Stimulated activated naive CD8-positive, alpha-beta T cell treated with anti-CD3 and anti-CD28 coated beads, Interleukin-15, amount 100 ng/mL, for 72 hours (primary cell): ENCODE measurements at regions not wholly inside any gene's neighbourhood (a gene's known extent, or its start where the extent isn't known, plus 50 kb on each side); places are given as distances from the start of the nearest gene placed in this dataset.

Experiments used
- ATAC-seq: fragments of 150-1000 bp; cut with Tn5 transposase; 2 replicates; pipeline ENCODE4 v1.10.0; 2021; ENCODE audit warnings: mild to moderate bottlenecking, moderate library complexity
- DNase-seq, 2 donors: peaks; one replicate each; pipeline ENCODE4 v3.0.0; 2021 to 2022
- H3K27ac Mint-ChIP-seq, 2 donors: one replicate each; pipeline ENCODE4 v1.8.0; 2022; ENCODE audit warnings: mild to moderate bottlenecking in 2 of 2, mixed read lengths in 2 of 2, moderate library complexity in 2 of 2
- H3K27me3 Mint-ChIP-seq: one replicate; pipeline ENCODE4 v1.8.0; 2022; ENCODE audit warnings: mixed read lengths
- H3K4me1 Mint-ChIP-seq: one replicate; pipeline ENCODE4 v1.8.0; 2022; ENCODE audit warnings: mild to moderate bottlenecking, mixed read lengths
- H3K4me3 Mint-ChIP-seq, 2 donors: one replicate each; pipeline ENCODE4 v1.8.0; 2022; ENCODE audit warnings: mild to moderate bottlenecking in 2 of 2, mixed read lengths in 2 of 2, moderate library complexity in 1 of 2
- H3K9me3 Mint-ChIP-seq, 2 donors: one replicate each; pipeline ENCODE4 v1.8.0; 2022; ENCODE audit warnings: mixed read lengths in 2 of 2

DNA sequence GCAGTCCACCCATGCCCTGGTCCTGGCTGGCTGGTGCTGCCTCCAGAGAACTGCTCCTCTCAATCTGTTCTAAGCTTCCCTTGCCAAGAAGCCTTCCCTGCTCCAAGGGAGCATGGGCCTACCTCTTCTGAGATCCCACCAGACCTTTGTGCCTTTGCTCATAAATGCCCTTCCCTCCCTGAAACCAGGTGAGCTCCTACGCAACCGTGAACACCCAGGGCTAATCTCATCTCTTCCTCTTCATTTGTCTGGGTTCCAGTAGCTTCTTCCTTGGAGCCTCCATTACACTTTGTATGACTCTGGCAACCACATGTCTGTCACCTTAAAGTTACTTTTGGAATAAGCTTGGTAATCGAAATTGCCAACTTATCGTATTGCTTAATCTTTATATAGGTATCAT, 270.6 kb downstream of the PBX3 start:
- no peak for ATAC-seq
- DNase-seq: no peak
- H3K27ac Mint-ChIP-seq: no peak overlapping the region
- no peak overlapping the region for H3K4me3 Mint-ChIP-seq
- no peaks in the 10 kb centered on the region for H3K4me1 Mint-ChIP-seq
- no peaks in the 10 kb centered on the region for H3K9me3 Mint-ChIP-seq
- H3K27me3 Mint-ChIP-seq: peaks cover 23% of the 10 kb centered on the region

DNA sequence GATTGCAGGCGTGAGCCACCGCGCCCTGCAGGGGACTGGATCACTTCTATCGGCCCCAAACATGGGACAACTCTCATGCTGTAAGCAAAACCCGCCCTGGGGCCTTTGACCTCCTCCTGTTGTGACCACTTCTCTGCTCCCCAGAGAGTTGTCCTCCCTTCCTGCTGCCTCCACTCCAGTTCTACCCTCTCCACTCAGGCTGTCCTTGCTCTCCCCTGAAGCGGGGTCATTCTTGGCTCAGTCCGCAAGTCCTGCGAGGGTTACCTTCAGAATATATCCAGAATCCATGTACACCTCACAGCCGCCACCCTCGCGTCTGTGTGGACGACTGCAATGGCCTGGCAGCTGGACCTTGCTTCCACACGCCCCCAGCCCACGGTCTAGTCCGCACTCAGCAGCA, 273.7 kb downstream of the PBX3 start:
- ATAC-seq (no peak), DNase-seq (no peak)
- Mint-ChIP-seq H3K4me3 (no peak overlapping the region), H3K27ac (no peak overlapping the region), H3K9me3 (no peaks in the 10 kb centered on the region), H3K4me1 (no peaks in the 10 kb centered on the region), H3K27me3 (peaks cover 9% of the 10 kb centered on the region)

DNA sequence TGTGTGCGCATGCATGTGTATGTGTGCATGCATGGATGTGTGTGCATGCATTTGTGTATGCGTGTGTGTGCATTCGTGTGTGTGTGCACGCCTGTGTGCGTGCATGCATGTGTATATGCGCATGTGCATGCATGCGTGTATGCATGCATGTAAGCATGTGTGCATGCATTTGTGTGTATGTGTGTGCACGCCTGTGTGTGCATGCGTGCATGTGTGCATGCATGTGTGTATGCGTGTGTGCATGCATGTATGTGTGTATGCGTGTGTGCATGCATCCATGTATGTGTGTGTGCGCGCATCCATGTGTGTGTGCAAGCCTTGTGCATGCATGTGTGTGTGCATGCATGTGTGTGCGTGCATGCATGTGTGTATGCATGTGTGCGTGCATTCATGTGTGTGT, 276.8 kb downstream of the PBX3 start:
- H3K4me3 Mint-ChIP-seq: no peak overlapping the region
- no peak for ATAC-seq
- no peak for DNase-seq
- H3K27ac Mint-ChIP-seq: no peak overlapping the region
- no peaks in the 10 kb centered on the region for H3K9me3 Mint-ChIP-seq
- no peaks in the 10 kb centered on the region for H3K4me1 Mint-ChIP-seq
- H3K27me3 Mint-ChIP-seq: peaks cover 9% of the 10 kb centered on the region

DNA sequence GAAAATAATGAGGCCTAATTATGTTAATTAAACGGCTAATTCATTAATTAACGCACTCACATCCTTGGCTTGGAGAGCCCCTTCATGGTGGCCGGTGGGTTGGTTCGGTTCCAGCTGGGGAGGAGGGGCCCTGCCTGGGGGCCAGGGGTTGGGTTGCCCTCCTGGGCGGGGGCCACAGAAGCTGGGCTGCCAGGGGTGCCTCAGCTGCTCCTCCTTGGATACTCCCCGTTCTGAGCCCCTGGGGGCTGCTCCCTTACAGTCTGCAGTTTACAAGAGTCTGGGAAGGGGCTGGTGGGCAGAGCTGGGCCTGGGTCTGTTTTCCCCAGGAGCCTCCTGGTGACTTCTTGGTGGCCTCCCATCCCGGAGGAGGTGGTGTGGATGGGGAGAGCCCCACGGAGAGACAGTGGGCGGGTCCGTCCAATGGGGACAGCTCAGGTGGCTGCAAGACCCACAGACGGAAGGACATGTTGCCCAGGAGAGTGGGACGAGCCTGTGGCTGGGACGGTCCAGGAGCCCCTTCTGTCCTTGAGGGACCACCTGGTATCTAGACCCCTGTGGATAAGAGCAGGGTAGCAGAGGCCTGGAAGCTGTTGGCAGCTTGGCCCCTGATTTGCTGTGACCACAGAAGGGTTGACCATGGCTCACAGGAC, 277.5 kb downstream of the PBX3 start:
- Mint-ChIP-seq H3K4me1 (no peaks in the 10 kb centered on the region), H3K9me3 (no peaks in the 10 kb centered on the region), H3K27ac (no peak overlapping the region), H3K27me3 (peaks cover 9% of the 10 kb centered on the region), H3K4me3 (no peak overlapping the region)
- DNase-seq (no peak), ATAC-seq (no peak)

DNA sequence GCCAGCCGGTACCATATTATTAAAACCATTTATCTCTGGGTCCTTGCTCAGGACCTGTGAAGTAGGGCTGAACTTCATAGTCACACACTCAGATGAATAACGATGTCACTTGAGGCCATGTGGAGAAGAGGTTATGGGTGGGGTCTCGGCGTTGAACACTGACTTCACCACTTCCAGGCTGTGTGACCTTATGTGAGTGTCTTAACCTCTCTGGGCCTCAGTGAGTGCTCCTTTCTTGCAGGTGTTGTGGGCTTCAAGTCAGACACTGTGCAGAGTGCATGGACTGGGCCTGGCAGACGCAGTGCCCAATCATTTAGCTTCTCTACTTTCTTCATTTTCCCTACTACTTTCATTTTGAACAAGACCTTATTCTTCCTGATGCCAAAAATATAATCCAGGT, 278.8 kb downstream of the PBX3 start:
- H3K4me3 Mint-ChIP-seq: no peak overlapping the region
- H3K27ac Mint-ChIP-seq: no peak overlapping the region
- H3K9me3 Mint-ChIP-seq: no peaks in the 10 kb centered on the region
- ATAC-seq: no peak
- H3K27me3 Mint-ChIP-seq: peaks cover 11% of the 10 kb centered on the region
- H3K4me1 Mint-ChIP-seq: no peaks in the 10 kb centered on the region
- no peak for DNase-seq

DNA sequence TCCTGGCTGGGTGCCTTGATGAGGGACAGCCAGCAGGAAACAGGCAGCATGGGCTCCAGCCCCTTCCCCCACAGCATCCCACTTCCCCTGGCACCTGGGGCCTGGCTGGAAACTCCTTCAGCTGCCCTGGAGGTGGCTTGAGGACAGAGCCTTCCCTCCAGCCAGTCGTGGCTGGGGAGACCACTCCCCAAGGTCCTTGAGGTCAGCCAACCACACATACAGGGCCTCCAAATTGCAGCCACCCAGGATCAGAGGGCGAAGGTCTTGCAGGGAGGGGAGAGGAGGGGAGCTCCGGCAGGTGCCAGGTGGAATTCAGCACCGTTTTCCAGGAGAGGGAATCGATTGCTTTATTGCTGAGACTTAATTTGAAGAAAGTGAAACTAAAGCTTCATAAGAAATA, 280.4 kb downstream of the PBX3 start:
- Mint-ChIP-seq H3K9me3 (no peaks in the 10 kb centered on the region), H3K27me3 (peaks cover 16% of the 10 kb centered on the region), H3K4me1 (no peaks in the 10 kb centered on the region), H3K27ac (no peak overlapping the region), H3K4me3 (no peak overlapping the region)
- no peak for ATAC-seq
- DNase-seq: no peak

DNA sequence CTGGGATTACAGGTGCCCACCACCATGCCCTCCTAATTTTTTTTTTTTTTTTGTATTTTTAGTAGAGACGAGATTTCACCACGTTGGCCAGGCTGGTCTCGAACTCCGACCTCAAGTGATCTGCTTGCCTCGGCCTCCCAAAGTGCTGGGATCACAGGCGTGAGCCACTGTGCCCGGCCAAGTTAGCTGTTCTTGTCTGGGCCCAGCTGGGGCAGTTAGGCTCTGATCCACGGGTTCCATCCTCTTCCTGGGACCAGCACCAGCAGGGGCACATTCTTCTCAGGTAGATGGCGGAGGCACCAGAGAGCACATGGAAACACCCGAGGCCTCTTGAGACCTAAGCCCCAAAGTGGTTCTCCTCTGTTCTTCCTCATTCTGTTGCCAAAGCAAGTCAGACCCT, 281.6 kb downstream of the PBX3 start:
- DNase-seq (no peak), ATAC-seq (no peak)
- Mint-ChIP-seq H3K27ac (no peak overlapping the region), H3K4me3 (no peak overlapping the region), H3K9me3 (no peaks in the 10 kb centered on the region), H3K4me1 (no peaks in the 10 kb centered on the region), H3K27me3 (peaks cover 16% of the 10 kb centered on the region)

DNA sequence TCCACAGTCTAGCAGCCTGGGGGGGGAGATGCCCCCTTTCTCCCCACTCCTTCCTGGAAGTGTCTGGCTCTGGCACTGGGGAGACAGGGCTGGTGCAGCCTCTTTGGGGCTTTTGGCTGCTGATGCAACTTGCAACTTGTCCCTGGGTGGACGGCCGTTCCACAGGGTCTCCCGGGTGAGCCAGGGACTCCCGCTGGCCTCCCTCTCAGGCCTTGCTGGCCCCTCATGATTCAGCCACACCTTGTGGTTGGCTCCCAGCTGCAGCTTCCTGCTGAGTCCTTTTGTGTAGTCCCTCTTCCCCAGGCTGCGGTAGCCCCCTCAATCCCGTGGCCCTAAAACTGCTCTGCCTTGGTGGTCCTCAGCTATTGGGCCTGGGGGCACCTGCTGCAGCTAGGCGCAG, 283.5 kb downstream of the PBX3 start:
- Mint-ChIP-seq H3K27me3 (peaks cover 36% of the 10 kb centered on the region), H3K9me3 (no peaks in the 10 kb centered on the region), H3K4me3 (no peak overlapping the region), H3K27ac (no peak overlapping the region), H3K4me1 (no peaks in the 10 kb centered on the region)
- ATAC-seq (no peak), DNase-seq (no peak)

DNA sequence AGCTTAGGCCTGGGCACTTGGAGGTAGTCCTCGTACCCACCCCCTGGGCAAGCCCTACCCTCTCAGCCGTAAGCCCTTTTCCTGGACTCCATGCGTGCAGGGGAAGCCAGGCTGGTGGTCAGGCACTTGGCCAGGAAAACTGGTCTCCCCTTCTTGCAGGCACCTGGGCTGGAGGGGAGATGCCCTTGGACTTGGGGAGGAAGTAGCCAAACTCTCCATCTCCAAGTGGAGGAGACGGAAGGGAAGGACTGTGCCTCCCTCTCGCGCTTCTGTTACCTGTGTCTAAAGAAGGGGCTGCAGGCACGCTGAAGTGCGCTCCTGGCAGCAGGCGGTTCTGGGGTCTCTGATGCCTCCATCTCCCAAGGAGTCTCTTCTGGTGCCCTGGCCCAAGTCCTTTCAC, 283.9 kb downstream of the PBX3 start:
- DNase-seq (no peak), ATAC-seq (no peak)
- Mint-ChIP-seq H3K4me3 (no peak overlapping the region), H3K9me3 (no peaks in the 10 kb centered on the region), H3K4me1 (no peaks in the 10 kb centered on the region), H3K27me3 (peaks cover 40% of the 10 kb centered on the region), H3K27ac (no peak overlapping the region)

DNA sequence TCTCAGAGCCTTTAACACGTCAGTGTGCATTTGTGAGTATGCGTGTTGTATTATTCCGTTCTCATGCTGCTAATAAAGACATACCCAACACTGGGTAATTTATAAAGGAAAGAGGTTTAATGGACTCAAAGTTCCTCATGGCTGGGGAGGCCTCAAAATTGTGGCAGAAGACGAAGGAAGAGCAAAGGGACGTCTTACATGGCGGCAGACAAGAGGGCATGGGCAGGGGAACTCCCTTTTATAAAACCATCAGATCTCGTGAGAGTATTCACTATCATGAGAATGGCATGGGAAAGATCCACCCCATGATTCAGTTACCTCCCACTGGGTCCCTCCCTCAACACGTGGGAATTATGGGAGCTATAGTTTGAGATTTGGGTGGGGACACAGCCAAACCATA, 285.0 kb downstream of the PBX3 start:
- Mint-ChIP-seq H3K27ac (no peak overlapping the region), H3K9me3 (no peaks in the 10 kb centered on the region), H3K4me3 (no peak overlapping the region), H3K27me3 (peaks cover 50% of the 10 kb centered on the region), H3K4me1 (no peaks in the 10 kb centered on the region)
- DNase-seq (no peak), ATAC-seq (no peak)

DNA sequence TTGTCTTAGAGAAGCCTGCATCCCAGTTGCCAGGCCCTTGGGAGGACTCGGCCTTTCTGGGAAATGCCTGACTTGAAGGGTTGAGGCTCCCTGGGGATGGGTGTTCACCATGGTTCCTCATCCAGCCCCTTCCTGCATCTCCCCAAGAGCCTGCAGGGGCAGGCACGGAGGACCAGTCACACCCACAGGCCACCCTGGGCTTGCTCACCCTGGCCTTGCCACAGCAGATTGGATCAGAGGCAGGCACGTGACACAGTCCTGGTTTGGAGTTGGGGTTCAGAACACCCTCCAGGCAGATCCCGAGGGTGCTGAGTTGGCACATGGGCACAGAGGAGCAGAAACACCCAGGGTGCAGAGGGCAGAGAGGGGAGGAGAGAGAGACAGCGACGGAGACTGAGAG, 286.1 kb downstream of the PBX3 start:
- Mint-ChIP-seq H3K27me3 (peaks cover 52% of the 10 kb centered on the region), H3K4me3 (no peak overlapping the region), H3K27ac (no peak overlapping the region), H3K9me3 (no peaks in the 10 kb centered on the region), H3K4me1 (no peaks in the 10 kb centered on the region)
- ATAC-seq (no peak), DNase-seq (no peak)

DNA sequence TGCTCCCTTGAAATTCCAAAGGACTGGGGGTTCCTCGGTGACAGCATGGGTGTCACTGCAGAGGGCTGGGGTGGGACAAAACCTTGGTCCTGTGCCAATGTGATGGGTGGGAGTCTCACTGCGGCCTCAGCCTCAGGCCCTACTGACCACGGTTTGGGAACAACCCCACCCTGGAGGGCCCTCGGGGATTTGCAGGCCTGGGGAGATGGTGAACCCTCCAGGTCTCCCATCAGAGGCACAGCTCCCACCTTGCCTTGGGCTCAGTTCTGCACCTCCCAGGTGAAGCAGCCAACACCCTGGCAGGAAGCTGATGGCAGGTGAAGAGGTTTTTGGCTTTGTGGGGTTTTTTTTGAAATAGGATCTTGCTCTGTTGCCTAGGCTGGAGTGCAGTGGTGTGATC, 286.8 kb downstream of the PBX3 start:
- ATAC-seq (no peak), DNase-seq (no peak)
- H3K9me3 Mint-ChIP-seq: no peaks in the 10 kb centered on the region
- peaks cover 52% of the 10 kb centered on the region for H3K27me3 Mint-ChIP-seq
- no peak overlapping the region for H3K27ac Mint-ChIP-seq
- no peak overlapping the region for H3K4me3 Mint-ChIP-seq
- no peaks in the 10 kb centered on the region for H3K4me1 Mint-ChIP-seq

DNA sequence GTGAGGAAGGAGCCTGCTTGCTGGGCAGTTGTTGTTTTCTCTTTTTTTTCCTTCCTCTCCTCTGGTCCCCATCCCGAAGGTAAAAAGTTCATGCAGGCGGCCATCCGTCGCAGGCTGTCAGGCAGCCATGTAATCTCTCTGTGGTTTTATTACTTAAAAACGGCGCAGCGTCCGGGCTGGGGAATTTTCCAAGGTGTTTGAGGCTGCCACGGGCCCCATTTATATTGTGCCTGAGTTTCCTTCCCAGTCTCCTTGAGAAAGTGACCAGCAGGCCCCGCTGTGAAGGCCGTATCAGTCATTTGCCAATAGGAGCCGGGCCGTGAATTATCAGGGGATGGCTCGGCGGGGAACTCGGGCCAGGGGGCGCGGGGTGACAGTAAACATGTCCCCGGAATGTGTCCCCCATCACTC, 289.7 kb downstream of the PBX3 start:
- Mint-ChIP-seq H3K9me3 (peaks cover 6 to 10% of the 10 kb centered on the region in 2 donors), H3K4me3 (no peak overlapping the region), H3K4me1 (no peaks in the 10 kb centered on the region), H3K27ac (peak overlapping the region in 1 of 2 donors; percentile 72), H3K27me3 (peaks cover 41% of the 10 kb centered on the region)
- DNase-seq: no peak
- no peak for ATAC-seq

DNA sequence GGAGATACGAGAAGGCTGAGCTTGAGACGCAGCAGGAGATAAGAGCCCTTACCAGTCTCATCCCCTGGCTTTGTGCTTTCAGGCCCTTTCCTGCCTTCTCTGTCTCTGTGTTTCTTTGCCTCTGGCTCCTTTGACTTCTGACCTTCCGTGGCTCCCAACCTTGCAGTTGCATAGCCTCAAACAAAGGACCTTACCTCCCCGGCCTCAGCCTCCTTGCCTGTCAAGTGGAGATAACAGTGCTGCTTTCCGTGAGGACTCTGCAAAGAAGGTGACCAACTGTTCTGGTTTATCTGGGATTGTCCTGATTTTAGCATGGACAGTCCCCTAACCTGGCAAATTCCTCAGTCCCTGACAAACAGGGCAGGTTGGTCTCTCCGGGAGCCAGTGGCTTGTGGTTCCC, 287.8 kb upstream of the MVB12B start:
- H3K4me1 Mint-ChIP-seq: no peaks in the 10 kb centered on the region
- no peak for ATAC-seq
- no peak for DNase-seq
- H3K27me3 Mint-ChIP-seq: peaks cover 35% of the 10 kb centered on the region
- H3K9me3 Mint-ChIP-seq: peaks cover 10 to 18% of the 10 kb centered on the region in 2 donors
- no peak overlapping the region for H3K4me3 Mint-ChIP-seq
- H3K27ac Mint-ChIP-seq: no peak overlapping the region

DNA sequence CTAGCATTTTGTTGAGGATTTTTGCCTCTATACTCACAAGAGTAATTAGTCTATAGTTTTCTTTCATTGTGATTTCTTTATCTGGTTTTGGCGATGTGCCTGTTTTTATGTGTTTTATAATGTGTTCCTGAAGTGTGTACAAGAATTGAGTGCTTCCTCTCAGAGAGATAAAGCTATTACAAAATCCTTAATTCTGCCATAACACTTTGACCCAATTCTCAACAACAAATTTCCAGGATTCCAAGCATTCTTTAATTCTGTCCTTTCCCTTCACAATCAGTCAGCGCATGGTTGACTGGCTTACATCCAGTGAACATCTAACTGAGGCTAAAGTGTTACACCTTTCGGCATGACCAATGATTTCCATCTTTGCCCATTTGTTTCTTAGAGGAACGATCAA, 282.9 kb upstream of the MVB12B start:
- H3K27ac Mint-ChIP-seq: no peak overlapping the region
- no peak overlapping the region for H3K4me3 Mint-ChIP-seq
- DNase-seq (no peak), ATAC-seq (no peak)
- peaks cover 16 to 48% of the 10 kb centered on the region in 2 donors for H3K9me3 Mint-ChIP-seq
- H3K27me3 Mint-ChIP-seq: peaks cover 13% of the 10 kb centered on the region
- no peaks in the 10 kb centered on the region for H3K4me1 Mint-ChIP-seq

DNA sequence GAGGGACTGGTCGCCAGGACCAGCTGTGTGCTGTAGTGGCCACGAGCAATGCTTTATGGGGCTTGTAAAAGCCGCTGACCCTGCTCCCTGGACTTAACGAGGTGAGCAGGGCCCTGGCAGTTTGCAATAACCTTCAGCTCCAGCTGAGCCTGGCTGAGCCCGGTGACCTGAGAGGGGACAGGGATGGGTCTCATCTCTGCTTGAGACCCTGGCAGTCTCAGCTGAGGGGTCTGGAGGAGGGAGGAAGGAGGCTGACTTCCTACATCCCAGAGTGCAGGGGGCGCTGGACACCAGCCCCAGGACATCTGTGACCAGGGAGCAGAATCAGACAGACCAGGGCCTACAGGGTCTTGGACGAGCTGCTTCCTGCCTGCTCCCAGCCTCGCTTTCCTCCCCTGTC, 277.5 kb upstream of the MVB12B start:
- Mint-ChIP-seq H3K4me1 (no peaks in the 10 kb centered on the region), H3K4me3 (no peak overlapping the region), H3K9me3 (peaks cover 6 to 27% of the 10 kb centered on the region in 2 donors), H3K27ac (no peak overlapping the region), H3K27me3 (peaks cover 41% of the 10 kb centered on the region)
- ATAC-seq: no peak
- DNase-seq: no peak

DNA sequence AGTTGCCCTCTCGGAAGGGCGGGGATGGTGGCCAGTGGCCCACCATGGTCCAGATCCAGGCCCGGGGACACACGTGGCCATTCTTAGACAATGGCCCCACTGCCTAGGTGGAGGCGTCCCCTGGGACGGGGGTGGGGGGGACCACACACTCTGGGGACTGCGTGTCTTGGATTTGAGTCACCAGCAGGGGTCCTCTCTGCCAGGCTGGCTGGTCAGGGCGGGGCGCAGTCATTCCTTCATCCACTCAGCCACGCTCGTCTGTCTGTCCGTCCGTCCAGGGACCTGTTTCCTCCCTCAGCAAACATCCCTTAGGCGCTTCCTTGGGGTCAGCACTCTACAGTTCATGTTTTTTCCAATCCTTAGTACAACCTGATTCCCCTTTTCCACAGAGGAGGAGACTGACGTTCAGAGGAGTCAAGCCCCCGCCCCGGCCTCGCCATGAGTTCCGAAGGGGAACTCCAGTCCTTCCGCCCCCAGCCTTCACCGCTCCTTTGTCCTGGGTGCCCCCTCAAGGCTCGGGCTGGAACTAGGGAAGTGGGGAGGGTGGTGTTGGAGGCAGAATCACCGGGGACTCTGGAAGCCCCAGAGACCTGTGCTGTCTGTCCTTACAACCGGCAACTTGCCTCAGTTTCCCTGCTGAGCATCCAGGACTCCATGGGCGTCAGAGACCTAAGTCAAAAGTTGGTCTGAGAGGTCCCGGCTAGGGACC, 276.6 kb upstream of the MVB12B start:
- Mint-ChIP-seq H3K4me3 (no peak overlapping the region), H3K27ac (no peak overlapping the region), H3K27me3 (peaks cover 41% of the 10 kb centered on the region), H3K4me1 (no peaks in the 10 kb centered on the region), H3K9me3 (peaks cover 6 to 17% of the 10 kb centered on the region in 2 donors)
- DNase-seq (no peak), ATAC-seq (no peak)
